SK-N-SH (cell line): ENCODE measurements at regions not wholly inside any gene's neighbourhood (a gene's known extent, or its start where the extent isn't known, plus 50 kb on each side); places are given as distances from the start of the nearest gene placed in this dataset.
"Not testable (repeated sequence)": the region's sequence is repeated elsewhere in the genome, so short reads cannot be mapped to it uniquely, and the experiment has no call there.

Source experiments
- CTCF ChIA-PET: fragments of 300-600, 350-600 bp; formaldehyde crosslinking; extraction: SDS; loops from one replicate; lab custom pipeline; 2021; lab: Yijun Ruan, JAX
- POLR2A ChIA-PET: fragments of 350-600 bp; sonication (Branson Sonifier 250); formaldehyde crosslinking; extraction: SDS; loops from one replicate; lab custom pipeline; 2020; ENCODE audit warnings: antibody characterized with exemption, inconsistent platforms; lab: Yijun Ruan, JAX
- DNase-seq: peaks from one replicate; pipeline ENCODE4 v3.0.0; 2012
- H2AFZ ChIP-seq: fragments of 200-600 bp; sonication (generic); 2 replicates; pipeline ENCODE4 v1.8.1; 2016; ENCODE audit warnings: antibody characterized with exemption, mild to moderate bottlenecking, low read depth
- H3F3A ChIP-seq: fragments of 200-600 bp; sonication (generic); replicated peaks from 2 replicates; pipeline ENCODE3; 2016; ENCODE audit warnings: antibody characterized with exemption, mild to moderate bottlenecking; ENCODE audit not compliant: insufficient read depth
- H3K27ac ChIP-seq, 2 experiments: fragments of 200-500 bp in 1 of 2; fragments of 200-600 bp in 1 of 2; sonication (Bioruptor generic) in 1 of 2; sonication (generic), shearing (Covaris generic) in 1 of 2; 2 replicates each; pipeline versions ENCODE4 v1.5.1 to v1.6.1; 2014 to 2016; ENCODE audit warnings: low read depth in 2 of 2, inconsistent platforms in 1 of 2, low read length in 1 of 2, mild to moderate bottlenecking in 1 of 2, mixed read lengths in 1 of 2
- H3K27me3 ChIP-seq: fragments of 200-600 bp; sonication (generic), shearing (Covaris generic); 2 replicates; pipeline ENCODE4 v1.6.1; 2016; ENCODE audit warnings: mixed run types; ENCODE audit not compliant: insufficient read depth
- H3K36me3 ChIP-seq, 2 experiments: fragments of 200-500 bp in 1 of 2; fragments of 200-600 bp in 1 of 2; sonication (Bioruptor generic) in 1 of 2; sonication (generic) in 1 of 2; replicated peaks in 1 of 2; 2 replicates each; pipeline versions ENCODE3 to v1.5.1; 2014 to 2016; ENCODE audit warnings: low read length in 1 of 2, mild to moderate bottlenecking in 1 of 2; ENCODE audit not compliant: insufficient read depth in 2 of 2, control insufficient read depth in 1 of 2
- H3K4me1 ChIP-seq, 2 experiments: fragments of 200-500 bp in 1 of 2; fragments of 200-600 bp in 1 of 2; sonication (Bioruptor generic) in 1 of 2; sonication (generic), shearing (Covaris generic) in 1 of 2; 2 replicates each; pipeline versions ENCODE4 v1.5.1 to v1.6.1; 2014 to 2016; ENCODE audit warnings: low read depth in 1 of 2, low read length in 1 of 2, mixed run types in 1 of 2; ENCODE audit not compliant: insufficient read depth in 2 of 2, control insufficient read depth in 1 of 2
- H3K4me2 ChIP-seq: fragments of 200-600 bp; sonication (generic), shearing (Covaris generic); 2 replicates; pipeline ENCODE4 v1.6.1; 2017; ENCODE audit warnings: mixed run types
- H3K4me3 ChIP-seq, 2 experiments: fragments of 200-500 bp in 1 of 2; fragments of 200-600 bp in 1 of 2; sonication (Bioruptor generic) in 1 of 2; sonication (generic), shearing (Covaris generic) in 1 of 2; 2 replicates each; pipeline versions ENCODE4 v1.5.1 to v1.8.1; 2014 to 2016; ENCODE audit warnings: low read depth in 2 of 2, inconsistent platforms in 1 of 2, low read length in 1 of 2, mild to moderate bottlenecking in 1 of 2, mixed read lengths in 1 of 2, moderate library complexity in 1 of 2
- H3K79me2 ChIP-seq: fragments of 200-600 bp; sonication (generic); 2 replicates; pipeline ENCODE4 v1.8.1; 2017; ENCODE audit warnings: mild to moderate bottlenecking; ENCODE audit not compliant: insufficient read depth
- H3K9ac ChIP-seq: fragments of 200-600 bp; sonication (generic); 2 replicates; pipeline ENCODE4 v1.6.1; 2017; ENCODE audit warnings: mixed run types
- H3K9me2 ChIP-seq: fragments of 200-600 bp; sonication (generic); 2 replicates; pipeline ENCODE4 v1.6.1; 2017; ENCODE audit warnings: mixed run types
- H3K9me3 ChIP-seq: fragments of 200-600 bp; sonication (generic); 2 replicates; pipeline ENCODE4 v1.6.1; 2017; ENCODE audit warnings: mixed run types, mild to moderate bottlenecking, moderate library complexity
- H4K20me1 ChIP-seq: fragments of 200-600 bp; sonication (generic); 2 replicates; pipeline ENCODE4 v1.6.1; 2017; ENCODE audit warnings: mild to moderate bottlenecking, mixed run types; ENCODE audit not compliant: insufficient read depth
- CHD2 ChIP-seq: fragments of 150-350 bp; IDR thresholded peaks from 2 replicates; pipeline ENCODE4 v1.6.1; 2018; ENCODE audit warnings: low read length; ENCODE audit not compliant: partially characterized antibody
- CTCF ChIP-seq: fragments of 200-600 bp; sonication (generic); IDR thresholded peaks from 2 replicates; pipeline ENCODE4 v1.6.1; 2017; ENCODE audit warnings: antibody characterized with exemption, mild to moderate bottlenecking, moderate library complexity
- EP300 ChIP-seq, 2 experiments: IDR thresholded peaks; 2 replicates each; pipeline versions ENCODE4 v1.4.0 to v1.6.1; 2012; ENCODE audit warnings: borderline replicate concordance in 1 of 2, low read depth in 1 of 2, low read length in 1 of 2
- GATA2 ChIP-seq: sonication (generic); formaldehyde crosslinking; IDR thresholded peaks from 2 replicates; pipeline ENCODE4 v1.5.0; 2020; ENCODE audit warnings: mild to moderate bottlenecking, missing genetic modification reagents
- IRF3 ChIP-seq: fragments of 150-350 bp; IDR thresholded peaks from 2 replicates; pipeline ENCODE4 v1.6.1; 2016; ENCODE audit warnings: mild to moderate bottlenecking, low read depth, low read length
- JUND ChIP-seq: IDR thresholded peaks from 2 replicates; pipeline ENCODE4 v1.4.0; 2012
- MAX ChIP-seq: IDR thresholded peaks from 2 replicates; pipeline ENCODE4 v1.4.0; 2012; ENCODE audit warnings: low read depth
- NFIC ChIP-seq: IDR thresholded peaks from 2 replicates; pipeline ENCODE4 v1.4.0; 2012; ENCODE audit warnings: borderline replicate concordance
- RAD21 ChIP-seq: IDR thresholded peaks from 2 replicates; pipeline ENCODE4 v1.6.1; 2012; ENCODE audit warnings: mild to moderate bottlenecking, low read length
- RFX5 ChIP-seq: IDR thresholded peaks from 2 replicates; pipeline ENCODE4 v1.6.1; 2012; ENCODE audit warnings: mild to moderate bottlenecking, improper control_type of control experiment, low read length
- RXRA ChIP-seq: IDR thresholded peaks from 2 replicates; pipeline ENCODE4 v1.4.0; 2012; ENCODE audit warnings: low read depth, mild to moderate bottlenecking, borderline replicate concordance
- SIN3A ChIP-seq: IDR thresholded peaks from 2 replicates; pipeline ENCODE4 v1.6.1; 2012; ENCODE audit warnings: low read depth, mild to moderate bottlenecking, low read length, moderate library complexity, borderline replicate concordance
- TCF12 ChIP-seq: IDR thresholded peaks from 2 replicates; pipeline ENCODE4 v1.4.0; 2012
- TEAD4 ChIP-seq: IDR thresholded peaks from 2 replicates; pipeline ENCODE4 v1.4.0; 2012; ENCODE audit warnings: mild to moderate bottlenecking, borderline replicate concordance; ENCODE audit not compliant: insufficient read depth
- YY1 ChIP-seq: IDR thresholded peaks from 2 replicates; pipeline ENCODE4 v1.4.0; 2012; ENCODE audit warnings: low read depth, mild to moderate bottlenecking
- WGBS: methylation state at CpG from one replicate; pipeline ENCODE4 v1.1.6; 2017; ENCODE audit warnings: low lambda C conversion rate; 5-methylcytosine and 5-hydroxymethylcytosine counted together
- TF ChIP-seq, protein P1 (sequence below): IDR thresholded peaks from 2 replicates; pipeline ENCODE4 v1.4.0; 2012; ENCODE audit warnings: low read depth, borderline replicate concordance

DNA sequence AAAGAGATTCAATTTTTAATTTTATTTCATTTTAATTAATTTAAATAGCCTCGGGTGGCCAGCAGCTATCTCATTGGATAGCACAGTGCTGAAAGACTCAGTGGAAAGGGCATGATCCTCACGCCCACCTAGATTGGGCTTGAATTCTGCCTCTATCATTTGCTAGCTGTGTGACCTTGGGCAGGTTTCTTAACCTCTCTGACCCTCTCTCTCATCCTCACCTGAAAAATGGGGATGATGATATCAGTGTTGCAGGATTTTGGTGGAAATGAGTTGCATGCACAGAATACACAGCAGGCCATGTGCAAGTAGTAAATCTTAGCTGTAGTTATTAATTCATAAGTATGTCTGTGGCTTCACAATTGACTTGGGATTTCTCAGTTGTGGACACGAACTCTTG, 272.4 kb upstream of the XYLT1 start:
- no peaks in the 10 kb centered on the region for H4K20me1 ChIP-seq
- H3K9me3 ChIP-seq, result no peaks in the 10 kb centered on the region
- H3K4me2 ChIP-seq, result no peak overlapping the region
- no peaks in the 10 kb centered on the region for H3K79me2 ChIP-seq
- H2AFZ ChIP-seq, result no peak overlapping the region
- POLR2A ChIA-PET, result no interaction called here
- no peak for DNase-seq
- whole genome bisulfite sequencing, result 38% methylated on average over 3 of the region's 3 CpGs
- H3K9ac ChIP-seq, result no peak overlapping the region
- no peak overlapping the region for H3K4me3 ChIP-seq
- no peaks in the 10 kb centered on the region for H3K36me3 ChIP-seq
- CTCF ChIA-PET, result no interaction called here
- no peaks in the 10 kb centered on the region for H3F3A ChIP-seq
- H3K27ac ChIP-seq, result peak overlapping the region in 1 of 2 experiments; percentile 77; a peak in 1 of 4 replicates
- TF ChIP-seq, protein P1, sequence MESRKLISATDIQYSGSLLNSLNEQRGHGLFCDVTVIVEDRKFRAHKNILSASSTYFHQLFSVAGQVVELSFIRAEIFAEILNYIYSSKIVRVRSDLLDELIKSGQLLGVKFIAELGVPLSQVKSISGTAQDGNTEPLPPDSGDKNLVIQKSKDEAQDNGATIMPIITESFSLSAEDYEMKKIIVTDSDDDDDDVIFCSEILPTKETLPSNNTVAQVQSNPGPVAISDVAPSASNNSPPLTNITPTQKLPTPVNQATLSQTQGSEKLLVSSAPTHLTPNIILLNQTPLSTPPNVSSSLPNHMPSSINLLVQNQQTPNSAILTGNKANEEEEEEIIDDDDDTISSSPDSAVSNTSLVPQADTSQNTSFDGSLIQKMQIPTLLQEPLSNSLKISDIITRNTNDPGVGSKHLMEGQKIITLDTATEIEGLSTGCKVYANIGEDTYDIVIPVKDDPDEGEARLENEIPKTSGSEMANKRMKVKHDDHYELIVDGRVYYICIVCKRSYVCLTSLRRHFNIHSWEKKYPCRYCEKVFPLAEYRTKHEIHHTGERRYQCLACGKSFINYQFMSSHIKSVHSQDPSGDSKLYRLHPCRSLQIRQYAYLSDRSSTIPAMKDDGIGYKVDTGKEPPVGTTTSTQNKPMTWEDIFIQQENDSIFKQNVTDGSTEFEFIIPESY, result no peak
- no peak for TF ChIP-seq TEAD4
- no peak for TF ChIP-seq YY1
- TF ChIP-seq RAD21, result 0 out of 2 replicates have a peak, but pooled peaks have one; percentile 3
- TF ChIP-seq RFX5, result no peak
- no peak for TF ChIP-seq GATA2
- TF ChIP-seq SIN3A, result no peak
- TF ChIP-seq, all 33 proteins: peak for 1
- Histone ChIP-seq H3K27me3 (no peaks in the 10 kb centered on the region), H3K4me1 (peaks cover 0 to 43% of the 10 kb centered on the region in 2 experiments; a peak in 2 of 4 replicates), H3K9me2 (no peaks in the 10 kb centered on the region)

DNA sequence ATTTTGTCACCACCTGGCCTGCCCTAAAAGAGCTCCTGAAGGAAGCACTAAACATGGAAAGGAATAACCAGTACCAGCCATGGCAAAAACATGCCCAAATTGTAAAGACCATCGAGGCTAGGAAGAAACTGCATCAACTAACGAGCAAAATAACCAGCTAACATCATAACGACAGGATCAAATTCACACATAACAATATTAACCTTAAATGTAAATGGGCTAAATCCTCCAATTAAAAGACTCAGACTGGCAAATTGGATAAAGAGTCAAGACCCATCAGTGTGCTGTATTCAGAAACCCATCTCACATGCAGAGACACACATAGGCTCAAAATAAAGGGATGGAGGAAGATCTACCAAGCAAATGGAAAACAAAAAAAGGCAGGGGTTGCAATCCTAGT, 264.3 kb upstream of the XYLT1 start:
- H3K27ac ChIP-seq, H3K4me1 ChIP-seq, H3K9me2 ChIP-seq, H3K9ac ChIP-seq, H4K20me1 ChIP-seq, H3K27me3 ChIP-seq, POLR2A ChIA-PET, H3K4me2 ChIP-seq, CTCF ChIA-PET, H3K36me3 ChIP-seq, H3K4me3 ChIP-seq, DNase-seq, H3K79me2 ChIP-seq, H3K9me3 ChIP-seq, H2AFZ ChIP-seq, H3F3A ChIP-seq: not testable (repeated sequence)
- WGBS, result 31% methylated on average over 3 of the region's 3 CpGs

GRCh38 chr16:17729820-17730219, 259.1 kb upstream of the XYLT1 start:
- 71% methylated on average over 3 of the region's 3 CpGs for WGBS
- POLR2A ChIA-PET, result no interaction called here
- Histone ChIP-seq H3K9me2 (no peaks in the 10 kb centered on the region), H3F3A (no peaks in the 10 kb centered on the region), H3K4me2 (no peak overlapping the region), H4K20me1 (no peaks in the 10 kb centered on the region), H3K9me3 (no peaks in the 10 kb centered on the region), H3K4me3 (no peak overlapping the region), H3K79me2 (no peaks in the 10 kb centered on the region), H3K9ac (no peak overlapping the region), H3K27me3 (no peaks in the 10 kb centered on the region), H3K27ac (peak overlapping the region in 1 of 2 experiments; percentile 41; a peak in 1 of 4 replicates), H3K36me3 (no peaks in the 10 kb centered on the region), H2AFZ (no peak overlapping the region), H3K4me1 (peaks cover 0 to 9% of the 10 kb centered on the region in 2 experiments; a peak in 2 of 4 replicates)
- no peak for TF ChIP-seq EP300 (IDR thresholded peaks at IDR 0.05; ENCODE audit: borderline replicate concordance in 1 of 2, low read depth in 1 of 2, low read length in 1 of 2)
- no peak for TF ChIP-seq JUND
- TF ChIP-seq RFX5, result no peak
- no peak for TF ChIP-seq TCF12
- TF ChIP-seq RXRA, result no peak
- TF ChIP-seq MAX, result no peak
- no peak for TF ChIP-seq CTCF
- TF ChIP-seq CHD2, result no peak
- no peak for TF ChIP-seq NFIC
- no peak for TF ChIP-seq IRF3
- TF ChIP-seq GATA2, result no peak
- CTCF ChIA-PET, result no interaction called here
- no peak for DNase-seq
